GM12878 (cell line): ENCODE measurements at regions not wholly inside any gene's neighbourhood (a gene's known extent, or its start where the extent isn't known, plus 50 kb on each side); places are given as distances from the start of the nearest gene placed in this dataset.

Experiments used
- BHLHE40 ChIP-seq, 2 experiments: fragments of 450-650 bp in 1 of 2; IDR thresholded peaks; 2 replicates each; pipeline ENCODE4 v1.6.1; 2011 to 2017; ENCODE audit warnings: low read depth in 2 of 2, borderline replicate concordance in 1 of 2, improper control_type of control experiment in 1 of 2, low read length in 1 of 2, mild to moderate bottlenecking in 1 of 2
- CEBPB ChIP-seq, 2 experiments: fragments of 150-350 bp in 1 of 2; IDR thresholded peaks; 2 replicates each; pipeline ENCODE4 v1.6.1; 2012 to 2014; ENCODE audit warnings: low read depth in 2 of 2, low read length in 2 of 2, borderline replicate concordance in 1 of 2, inconsistent platforms in 1 of 2
- DPF2 ChIP-seq: fragments of 450-650 bp; IDR thresholded peaks from 2 replicates; pipeline ENCODE4 v1.6.1; 2017; ENCODE audit warnings: mild to moderate bottlenecking
- EED ChIP-seq: sonication (generic); IDR thresholded peaks from 2 replicates; pipeline ENCODE4 v1.6.1; 2016; ENCODE audit warnings: antibody characterized with exemption, low read depth
- EGR1 ChIP-seq, 2 experiments: IDR thresholded peaks; 1 replicate in 1 of 2; 2 replicates in 1 of 2; pipeline ENCODE4 v1.6.1; 2011 to 2012; ENCODE audit warnings: low read depth in 2 of 2, low read length in 2 of 2, borderline replicate concordance in 1 of 2, mild to moderate bottlenecking in 1 of 2, moderate library complexity in 1 of 2
- EP300 ChIP-seq, 2 experiments: fragments of 150-350 bp in 1 of 2; IDR thresholded peaks; 2 replicates each; pipeline ENCODE4 v1.6.1; 2011 to 2012; ENCODE audit warnings: low read depth in 2 of 2, low read length in 2 of 2, borderline replicate concordance in 1 of 2, improper control_type of control experiment in 1 of 2, inconsistent platforms in 1 of 2; ENCODE audit not compliant: control insufficient read depth in 1 of 2
- FOXM1 ChIP-seq: IDR thresholded peaks from 2 replicates; pipeline ENCODE4 v1.6.1; 2012; ENCODE audit warnings: low read depth, mild to moderate bottlenecking, inconsistent platforms, low read length, moderate library complexity
- IKZF2 ChIP-seq, 2 experiments: fragments of 450-650 bp; IDR thresholded peaks; 2 replicates each; pipeline ENCODE4 v1.6.1; 2017; ENCODE audit warnings: mild to moderate bottlenecking in 2 of 2, moderate library complexity in 2 of 2
- LARP7 ChIP-seq: fragments of 450-650 bp; IDR thresholded peaks from 2 replicates; pipeline ENCODE4 v1.6.1; 2017; ENCODE audit warnings: mild to moderate bottlenecking
- NFYA ChIP-seq: IDR thresholded peaks from 2 replicates; pipeline ENCODE4 v1.6.1; 2011; ENCODE audit warnings: low read depth, mild to moderate bottlenecking, low read length, improper control_type of control experiment, borderline replicate concordance
- NRF1 ChIP-seq: conservative IDR thresholded peaks from 2 replicates; pipeline ENCODE4 v1.6.1; 2011; ENCODE audit warnings: mild to moderate bottlenecking, low read depth, low read length, improper control_type of control experiment
- POLR2AphosphoS2 ChIP-seq: IDR thresholded peaks from 2 replicates; pipeline ENCODE4 v1.6.1; 2011; ENCODE audit warnings: low read depth, mild to moderate bottlenecking, low read length, improper control_type of control experiment, moderate library complexity
- RFX5 ChIP-seq: IDR thresholded peaks from 2 replicates; pipeline ENCODE4 v1.6.1; 2011; ENCODE audit warnings: low read depth, low read length, improper control_type of control experiment
- RUNX3 ChIP-seq: IDR thresholded peaks from 2 replicates; pipeline ENCODE4 v1.6.1; 2012; ENCODE audit warnings: low read length, inconsistent platforms
- SMAD1 ChIP-seq: fragments of 450-650 bp; IDR thresholded peaks from 2 replicates; pipeline ENCODE4 v1.6.1; 2018; ENCODE audit warnings: mild to moderate bottlenecking, low read depth; ENCODE audit not compliant: partially characterized antibody
- SP1 ChIP-seq: IDR thresholded peaks from one replicate; pipeline ENCODE4 v1.6.1; 2011; ENCODE audit warnings: low read depth, low read length
- TAF1 ChIP-seq: IDR thresholded peaks from 2 replicates; pipeline ENCODE4 v1.6.1; 2011; ENCODE audit warnings: mild to moderate bottlenecking, low read depth, low read length, borderline replicate concordance
- TBL1XR1 ChIP-seq: IDR thresholded peaks from 2 replicates; pipeline ENCODE4 v1.6.1; 2012; ENCODE audit warnings: low read depth, low read length, improper control_type of control experiment
- ZNF217 ChIP-seq: fragments of 450-650 bp; IDR thresholded peaks from 2 replicates; pipeline ENCODE4 v1.6.1; 2017; ENCODE audit warnings: antibody characterized with exemption, mild to moderate bottlenecking
- ZSCAN29 ChIP-seq: fragments of 450-650 bp; IDR thresholded peaks from 2 replicates; pipeline ENCODE4 v1.6.1; 2017; ENCODE audit warnings: mild to moderate bottlenecking, moderate library complexity
- TF ChIP-seq, protein P1 (sequence below): fragments of 450-650 bp; formaldehyde crosslinking; IDR thresholded peaks from 2 replicates; pipeline ENCODE4 v1.5.0; 2022; ENCODE audit warnings: mild to moderate bottlenecking, missing genetic modification characterization
- TF ChIP-seq, protein P2 (sequence below): IDR thresholded peaks from 2 replicates; pipeline ENCODE4 v1.6.1; 2011; ENCODE audit warnings: mild to moderate bottlenecking, low read depth, low read length, moderate library complexity; ENCODE audit not compliant: insufficient replicate concordance

DNA sequence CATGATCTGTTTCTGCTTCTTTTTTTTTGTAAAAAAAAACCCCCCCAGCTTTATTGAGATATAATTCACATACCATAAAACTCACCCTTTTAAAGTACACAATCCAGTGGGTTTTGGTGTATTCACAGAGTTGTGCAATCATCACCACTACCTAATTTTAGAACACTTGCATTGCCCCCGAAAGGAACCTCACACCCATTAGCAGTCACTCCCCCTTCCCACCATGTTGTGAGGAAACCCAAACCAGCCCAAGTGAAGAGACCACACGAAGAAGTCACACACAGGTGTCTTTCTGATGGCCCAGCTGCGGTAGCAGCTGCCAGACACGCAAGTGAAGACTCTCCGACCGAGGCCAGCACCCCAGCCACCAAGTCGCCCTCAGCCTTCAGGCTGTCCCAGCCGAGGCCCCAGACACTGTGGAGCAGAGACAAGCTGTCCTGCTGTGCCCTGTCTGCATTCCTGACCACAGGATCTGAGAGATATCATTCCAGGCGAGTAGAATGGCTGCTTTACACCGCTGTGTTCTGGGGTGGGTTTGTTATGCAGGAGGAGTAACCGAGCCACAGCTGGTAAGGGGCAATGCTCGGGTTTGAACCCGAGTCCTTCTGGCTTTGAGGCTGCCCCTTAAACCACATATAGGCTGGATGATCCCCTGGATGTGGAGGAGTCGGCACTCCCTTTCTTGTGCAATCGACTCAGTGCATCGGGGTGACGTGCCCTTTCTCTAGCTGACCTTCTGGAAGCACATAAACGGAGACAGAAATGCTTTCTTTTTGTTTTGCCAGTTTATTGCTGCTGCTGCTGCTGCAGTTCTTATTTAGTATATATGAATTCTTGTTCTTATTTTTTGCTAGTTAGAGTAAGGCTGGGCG lies 59.1 kb upstream of the PTPN1 start (continued):
- no peak for TF ChIP-seq RFX5
- TF ChIP-seq LARP7: no peak
- peak; percentile 74; the same call in 1 of the 2 replicates for TF ChIP-seq TBL1XR1
- TF ChIP-seq, protein P1, sequence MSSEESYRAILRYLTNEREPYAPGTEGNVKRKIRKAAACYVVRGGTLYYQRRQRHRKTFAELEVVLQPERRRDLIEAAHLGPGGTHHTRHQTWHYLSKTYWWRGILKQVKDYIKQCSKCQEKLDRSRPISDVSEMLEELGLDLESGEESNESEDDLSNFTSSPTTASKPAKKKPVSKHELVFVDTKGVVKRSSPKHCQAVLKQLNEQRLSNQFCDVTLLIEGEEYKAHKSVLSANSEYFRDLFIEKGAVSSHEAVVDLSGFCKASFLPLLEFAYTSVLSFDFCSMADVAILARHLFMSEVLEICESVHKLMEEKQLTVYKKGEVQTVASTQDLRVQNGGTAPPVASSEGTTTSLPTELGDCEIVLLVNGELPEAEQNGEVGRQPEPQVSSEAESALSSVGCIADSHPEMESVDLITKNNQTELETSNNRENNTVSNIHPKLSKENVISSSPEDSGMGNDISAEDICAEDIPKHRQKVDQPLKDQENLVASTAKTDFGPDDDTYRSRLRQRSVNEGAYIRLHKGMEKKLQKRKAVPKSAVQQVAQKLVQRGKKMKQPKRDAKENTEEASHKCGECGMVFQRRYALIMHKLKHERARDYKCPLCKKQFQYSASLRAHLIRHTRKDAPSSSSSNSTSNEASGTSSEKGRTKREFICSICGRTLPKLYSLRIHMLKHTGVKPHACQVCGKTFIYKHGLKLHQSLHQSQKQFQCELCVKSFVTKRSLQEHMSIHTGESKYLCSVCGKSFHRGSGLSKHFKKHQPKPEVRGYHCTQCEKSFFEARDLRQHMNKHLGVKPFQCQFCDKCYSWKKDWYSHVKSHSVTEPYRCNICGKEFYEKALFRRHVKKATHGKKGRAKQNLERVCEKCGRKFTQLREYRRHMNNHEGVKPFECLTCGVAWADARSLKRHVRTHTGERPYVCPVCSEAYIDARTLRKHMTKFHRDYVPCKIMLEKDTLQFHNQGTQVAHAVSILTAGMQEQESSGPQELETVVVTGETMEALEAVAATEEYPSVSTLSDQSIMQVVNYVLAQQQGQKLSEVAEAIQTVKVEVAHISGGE (CRISPR knock-in tag): no peak
- TF ChIP-seq ZNF217: no peak
- TF ChIP-seq EP300 (IDR thresholded peaks at IDR 0.05; ENCODE audit: borderline replicate concordance in 1 of 2, control insufficient read depth in 1 of 2, low read depth in 2 of 2, low read length in 2 of 2): peak; percentile 90 to 91; a peak in 3 of 4 replicates
- TF ChIP-seq EED: no peak
- peak; percentile 46 for TF ChIP-seq DPF2
- TF ChIP-seq CEBPB (IDR thresholded peaks at IDR 0.05; ENCODE audit: borderline replicate concordance in 1 of 2, low read depth in 2 of 2, low read length in 2 of 2): peak; percentile 57 to 93; a peak in 3 of 4 replicates
- no peak for TF ChIP-seq EGR1 (IDR thresholded peaks at IDR 0.05; ENCODE audit: borderline replicate concordance in 1 of 2, low read depth in 2 of 2, low read length in 2 of 2)
- no peak for TF ChIP-seq ZSCAN29
- no peak for TF ChIP-seq NRF1
- TF ChIP-seq SP1: peak; percentile 44
- TF ChIP-seq BHLHE40 (IDR thresholded peaks at IDR 0.05; ENCODE audit: borderline replicate concordance in 1 of 2, low read depth in 2 of 2, low read length in 1 of 2): peak; percentile 53 to 73; a peak in 3 of 4 replicates
- TF ChIP-seq NFYA: no peak
- peak; percentile 31 to 32; a peak in 2 of 4 replicates for TF ChIP-seq IKZF2 (IDR thresholded peaks at IDR 0.05)
- TF ChIP-seq, protein P2, sequence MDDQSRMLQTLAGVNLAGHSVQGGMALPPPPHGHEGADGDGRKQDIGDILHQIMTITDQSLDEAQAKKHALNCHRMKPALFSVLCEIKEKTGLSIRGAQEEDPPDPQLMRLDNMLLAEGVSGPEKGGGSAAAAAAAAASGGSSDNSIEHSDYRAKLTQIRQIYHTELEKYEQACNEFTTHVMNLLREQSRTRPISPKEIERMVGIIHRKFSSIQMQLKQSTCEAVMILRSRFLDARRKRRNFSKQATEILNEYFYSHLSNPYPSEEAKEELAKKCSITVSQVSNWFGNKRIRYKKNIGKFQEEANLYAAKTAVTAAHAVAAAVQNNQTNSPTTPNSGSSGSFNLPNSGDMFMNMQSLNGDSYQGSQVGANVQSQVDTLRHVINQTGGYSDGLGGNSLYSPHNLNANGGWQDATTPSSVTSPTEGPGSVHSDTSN: no peak
- TF ChIP-seq POLR2AphosphoS2: no peak
- no peak for TF ChIP-seq TAF1
- peak; percentile 85 for TF ChIP-seq RUNX3
- peak; percentile 47 for TF ChIP-seq FOXM1
- no peak for TF ChIP-seq SMAD1
